Occipital lobe (tissue), 1 donor: ENCODE measurements at regions not wholly inside any gene's neighbourhood (a gene's known extent, or its start where the extent isn't known, plus 50 kb on each side); places are given as distances from the start of the nearest gene placed in this dataset.

Experiments used
- DNase-seq: peaks from one replicate; lab custom pipeline; 2025; lab: John Stamatoyannopoulos, UW

GRCh38 chr20:24738981-24739633, 210.0 kb upstream of the CST7 start:
- DNase-seq, result no peak

- DNase-seq, result no peak
Observed at GRCh38 chr20:24739746-24740145, 209.3 kb upstream of the CST7 start.

DNA sequence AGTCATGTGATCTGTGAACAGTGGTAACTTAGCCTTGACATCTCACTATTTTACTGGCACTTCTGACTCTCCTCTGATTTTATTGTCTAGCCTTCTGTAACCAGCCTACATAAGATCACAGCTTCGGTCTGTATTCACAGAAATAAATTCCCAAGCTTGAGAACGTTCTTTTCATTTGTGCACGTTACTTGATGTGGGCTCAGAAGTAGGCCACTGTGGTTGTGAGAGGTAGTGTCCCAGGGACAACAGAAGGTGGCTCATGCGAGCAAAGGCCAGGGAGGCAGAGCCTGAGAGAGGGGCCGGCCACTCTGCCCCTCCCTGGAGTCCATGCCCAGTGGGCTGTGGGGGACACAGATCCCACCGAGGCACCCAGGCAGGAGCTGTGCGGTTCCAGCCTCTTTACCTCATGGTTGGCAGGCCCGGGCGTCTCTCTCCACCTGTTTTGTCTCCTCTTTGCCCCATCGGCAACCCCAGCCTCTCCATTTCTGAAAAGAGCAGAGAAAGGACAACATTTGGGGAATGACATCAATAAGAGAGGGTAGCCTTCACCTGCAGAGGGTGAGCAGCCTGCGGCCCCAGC, 207.5 kb upstream of the CST7 start:
- no peak for DNase-seq

GRCh38 chr20:24742436-24742835, 206.6 kb upstream of the CST7 start:
- no peak for DNase-seq

- DNase-seq, result no peak
Observed at GRCh38 chr20:24742989-24743388, 206.1 kb upstream of the CST7 start.

DNA sequence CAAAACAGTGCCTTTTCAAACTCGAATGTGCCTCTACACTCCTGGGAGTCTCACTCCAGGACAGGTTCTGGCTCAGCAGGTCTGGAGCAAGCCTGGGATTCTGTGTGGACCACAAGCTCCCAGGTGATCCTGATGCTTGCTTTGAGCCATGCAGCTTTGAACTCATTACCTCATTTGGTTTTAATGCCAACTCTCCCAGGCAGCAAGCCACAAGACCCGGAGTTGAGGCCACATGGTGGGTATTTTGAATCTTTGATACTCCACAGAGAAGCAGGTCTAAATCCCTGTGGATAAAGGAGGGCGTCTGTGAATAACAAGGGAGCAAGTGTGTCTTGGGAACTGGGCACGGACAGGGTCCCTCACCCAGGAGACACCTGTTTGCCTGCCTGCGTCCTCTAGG, 205.4 kb upstream of the CST7 start:
- DNase-seq, result no peak

- DNase-seq, result no peak
Observed at GRCh38 chr20:24744747-24745146, 204.3 kb upstream of the CST7 start.

- DNase-seq, result no peak
Observed at GRCh38 chr20:24745206-24745605, 203.9 kb upstream of the CST7 start.

GRCh38 chr20:24745617-24746350, 203.3 kb upstream of the CST7 start:
- DNase-seq, result no peak

GRCh38 chr20:24746351-24746685, 202.8 kb upstream of the CST7 start:
- no peak for DNase-seq

DNA sequence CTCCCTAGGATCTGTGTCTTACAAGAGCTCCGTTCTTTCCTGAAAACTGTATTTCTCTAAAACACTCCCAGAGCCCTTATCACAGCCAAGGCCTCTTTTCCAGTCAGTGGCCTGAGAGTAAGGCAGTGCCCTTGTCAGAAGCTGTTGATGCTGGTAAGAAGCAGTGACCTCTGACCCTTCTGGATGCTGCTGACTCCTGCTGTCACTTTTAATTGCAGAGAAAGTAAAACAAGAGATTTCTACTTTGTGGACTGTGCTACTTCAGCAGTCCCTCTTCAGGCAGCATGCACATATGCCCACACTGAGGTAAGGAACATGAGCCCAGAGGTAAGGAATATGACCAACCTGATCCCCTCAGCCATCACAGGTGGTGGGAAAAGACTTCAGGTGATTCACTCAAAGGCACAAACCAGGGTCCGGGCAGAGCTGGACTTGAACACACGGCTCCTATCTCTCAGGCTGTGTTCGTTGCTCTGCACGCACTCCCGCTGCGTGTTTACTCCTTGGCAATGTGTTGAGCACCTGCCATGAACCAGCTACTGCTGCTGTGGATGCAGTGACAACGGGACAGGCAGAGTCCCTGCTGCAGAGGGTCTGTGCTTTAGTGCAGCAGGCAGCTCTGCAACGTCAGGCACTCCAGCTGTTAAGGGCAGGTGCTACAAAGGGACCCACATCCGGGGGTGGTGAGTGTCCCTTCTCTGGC, 201.9 kb upstream of the CST7 start:
- DNase-seq, result no peak

DNA sequence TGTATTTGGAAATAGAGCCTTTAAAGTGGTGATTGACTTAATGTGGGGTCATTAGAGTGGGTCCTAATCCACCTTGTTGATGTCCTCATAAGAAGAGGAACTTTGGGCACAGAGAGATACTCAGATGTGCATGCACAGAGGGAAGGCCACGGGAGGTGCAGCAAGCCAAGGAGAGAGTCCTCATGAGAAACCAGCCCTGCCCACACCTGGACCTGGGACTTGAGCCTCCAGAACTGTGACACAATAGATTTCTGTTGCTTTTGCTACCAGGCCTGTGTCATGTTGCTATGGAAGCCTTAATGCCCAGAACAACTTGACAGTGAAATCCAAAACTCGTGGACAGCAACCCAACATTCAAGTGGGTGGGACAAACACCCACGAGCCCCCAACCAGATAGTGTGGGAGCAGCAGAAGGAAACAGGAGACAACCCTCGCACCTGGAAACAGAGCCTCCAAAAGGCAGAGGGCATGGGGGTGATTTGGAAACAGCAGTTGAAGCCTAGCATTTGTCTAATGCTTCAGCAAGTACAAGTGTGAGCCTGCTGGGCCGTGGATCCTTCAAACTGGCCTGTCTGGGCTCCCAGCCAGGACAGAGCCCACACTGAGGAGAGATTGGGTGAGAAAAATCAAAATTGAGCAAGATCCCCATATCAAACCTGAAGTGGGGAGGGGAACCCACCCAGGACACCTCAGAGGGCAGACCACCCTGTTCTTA, 201.0 kb upstream of the CST7 start:
- no peak for DNase-seq

- no peak for DNase-seq
Observed at GRCh38 chr20:24751551-24751950, 197.5 kb upstream of the CST7 start.

DNA sequence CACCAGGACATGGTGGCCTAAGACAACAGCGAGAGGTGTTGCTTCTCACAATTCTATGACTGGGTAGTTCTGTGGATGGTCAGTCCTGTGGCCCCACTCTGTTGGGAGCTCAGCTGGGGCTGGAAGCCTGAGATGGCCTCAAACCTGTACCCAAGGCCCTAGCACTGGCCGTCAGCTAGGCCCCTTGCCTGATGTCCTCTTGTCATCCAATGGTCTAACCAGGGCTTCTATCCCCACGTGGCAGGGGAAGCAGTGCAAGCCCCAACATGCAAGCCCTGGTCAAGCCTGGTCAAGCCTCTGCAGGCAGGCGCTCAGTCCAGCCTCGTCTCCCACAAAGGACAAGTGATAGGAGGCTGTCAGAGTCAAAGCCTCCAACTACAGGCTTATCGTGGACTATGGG, 196.5 kb upstream of the CST7 start:
- no peak for DNase-seq

DNA sequence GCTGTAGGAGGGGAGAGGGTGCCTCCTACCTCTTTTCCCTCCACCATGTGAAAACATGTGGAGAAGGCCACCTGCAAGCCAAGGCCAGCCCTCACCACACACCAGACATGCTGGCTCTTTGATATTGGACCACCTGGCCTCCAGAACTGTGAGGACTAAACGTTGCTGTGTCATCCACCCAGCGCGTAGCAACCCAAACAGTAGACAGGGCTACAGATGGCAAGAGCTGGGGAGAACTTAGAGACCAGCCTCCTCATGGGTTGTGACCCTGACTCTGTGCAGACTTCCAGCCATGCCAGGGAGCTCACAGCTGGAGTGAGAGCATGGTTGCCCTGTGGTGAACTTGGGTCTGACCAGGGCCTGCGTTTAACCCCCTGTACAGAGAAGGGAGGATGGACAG, 195.9 kb upstream of the CST7 start:
- DNase-seq, result no peak

DNA sequence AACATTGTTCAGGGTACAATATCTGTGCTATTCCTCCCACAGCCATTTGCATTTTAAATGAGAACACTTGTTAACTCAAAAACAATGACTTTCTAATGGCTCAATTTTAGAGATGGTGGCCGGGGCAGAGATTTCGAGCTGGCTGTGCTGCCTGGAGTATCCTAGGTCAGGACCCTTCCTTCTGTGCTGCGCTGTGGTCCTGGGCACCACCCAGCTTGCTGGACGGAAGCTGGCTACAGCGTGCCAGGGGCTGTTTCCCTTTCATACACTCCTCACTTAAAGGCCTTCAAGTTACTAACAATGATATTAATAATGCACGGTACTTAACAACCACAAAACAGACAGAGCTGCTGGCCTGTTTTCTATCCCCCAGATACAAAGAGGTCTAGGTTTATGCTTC, 194.4 kb upstream of the CST7 start:
- no peak for DNase-seq

GRCh38 chr20:24755411-24755922, 193.6 kb upstream of the CST7 start:
- DNase-seq, result no peak

- no peak for DNase-seq
Observed at GRCh38 chr20:24756292-24757025, 192.6 kb upstream of the CST7 start.

DNA sequence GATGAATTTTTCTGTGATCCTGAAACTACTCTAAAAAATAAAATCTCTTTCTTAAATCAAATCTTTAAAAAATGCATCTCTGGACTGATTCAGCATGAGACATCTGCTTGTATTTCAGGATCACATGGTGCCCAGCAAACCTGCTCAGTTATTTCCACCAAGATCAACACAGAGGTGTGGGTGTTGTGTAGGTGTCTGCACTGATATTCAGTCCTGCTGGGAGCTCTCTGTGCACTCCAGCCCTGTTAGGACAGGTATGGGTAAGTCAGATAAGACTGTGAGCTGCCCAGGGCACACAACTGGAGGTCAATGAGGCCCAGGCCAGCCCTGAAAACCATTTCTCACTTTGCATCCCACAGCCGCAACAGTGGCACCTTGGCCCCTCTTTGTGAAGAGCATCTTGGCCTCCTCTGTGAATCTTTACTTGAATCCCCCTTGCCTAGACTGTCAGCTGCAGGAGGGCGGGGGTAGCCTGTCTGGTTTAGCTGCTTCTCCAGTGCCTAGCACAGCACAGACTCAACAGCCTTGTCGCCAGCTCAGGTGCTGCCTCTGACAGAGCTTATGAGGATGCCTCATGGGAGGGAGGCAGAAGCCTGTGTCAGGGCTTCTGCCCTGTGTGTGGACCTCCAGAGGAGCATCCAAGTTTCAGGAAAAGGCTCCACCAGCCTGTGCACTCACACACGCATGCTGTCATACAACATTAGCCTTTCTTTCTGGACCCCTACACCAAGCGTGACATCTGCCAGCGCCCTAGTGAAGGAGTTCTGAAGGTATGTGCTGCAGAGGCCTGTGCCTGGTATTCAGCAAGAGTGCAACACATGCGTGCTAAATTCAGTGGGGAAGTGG, 187.6 kb upstream of the CST7 start:
- DNase-seq, result peak; percentile 16

DNA sequence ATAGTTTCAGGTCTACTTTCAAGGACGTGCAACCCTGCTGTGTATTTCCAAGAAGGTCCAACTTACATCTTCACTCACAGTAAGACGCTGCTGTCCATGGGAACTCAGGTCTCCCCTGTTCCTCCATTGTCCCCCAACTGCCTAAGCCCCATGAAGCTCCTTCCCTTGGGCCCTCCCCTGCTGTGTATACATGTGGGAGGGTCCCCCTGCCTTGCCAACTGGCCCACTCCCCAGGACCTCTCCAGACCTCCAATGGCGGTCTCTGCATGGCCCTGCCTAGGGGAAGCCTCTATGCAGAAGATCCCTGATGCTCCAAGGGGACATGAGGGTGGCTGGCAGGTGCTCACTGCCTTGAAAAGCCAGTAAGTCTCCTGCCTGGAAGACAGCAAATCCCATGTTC, 186.7 kb upstream of the CST7 start:
- no peak for DNase-seq
